Body of pancreas (tissue), 4 donors: ENCODE measurements at regions not wholly inside any gene's neighbourhood (a gene's known extent, or its start where the extent isn't known, plus 50 kb on each side); places are given as distances from the start of the nearest gene placed in this dataset.

Experiments used
- ATAC-seq: fragments of 150-250 bp; one replicate; pipeline ENCODE4 v1.9.1; 2016
- DNase-seq, 4 donors: peaks; one replicate each; pipeline ENCODE4 v3.0.0-alpha.2; 2019
- H3K27ac ChIP-seq, 4 donors: fragments of 200-600 bp; sonication (generic); 1 replicate in 3 of 4; 2 replicates in 1 of 4; pipeline versions ENCODE4 v1.5.1 to v1.6.1; 2016 to 2019; ENCODE audit warnings: mild to moderate bottlenecking in 1 of 4, mixed read lengths in 1 of 4, moderate library complexity in 1 of 4
- H3K27me3 ChIP-seq, 2 donors: fragments of 200-600 bp; sonication (generic); one replicate each; pipeline ENCODE4 v1.6.0; 2016; ENCODE audit warnings: mild to moderate bottlenecking in 1 of 2
- H3K36me3 ChIP-seq, 2 donors: fragments of 200-600 bp; sonication (generic); replicated peaks in 1 of 2; 2 replicates each; pipeline ENCODE4 v1.5.1; 2016; ENCODE audit warnings: low read depth in 2 of 2; ENCODE audit not compliant: insufficient read depth in 1 of 2
- H3K4me1 ChIP-seq: fragments of 200-600 bp; sonication (generic); one replicate; pipeline ENCODE4 v1.6.0; 2016
- H3K4me3 ChIP-seq, 2 donors: fragments of 200-600 bp; sonication (generic); 1 replicate in 1 of 2; 2 replicates in 1 of 2; pipeline ENCODE4 v1.5.1; 2016 to 2019
- H3K9me3 ChIP-seq, 3 donors: fragments of 200-600 bp; sonication (generic); 1 replicate in 2 of 3; 2 replicates in 1 of 3; pipeline ENCODE4 v1.5.1; 2016
- POLR2A ChIP-seq, 3 donors: fragments of 450-650 bp; IDR thresholded peaks; one replicate each; pipeline ENCODE4 v1.6.1; 2016; ENCODE audit warnings: antibody characterized with exemption in 3 of 3, mild to moderate bottlenecking in 2 of 3
- WGBS, 2 donors: methylation state at CpG; one replicate each; pipeline ENCODE4 v1.1.5; 2017; 5-methylcytosine and 5-hydroxymethylcytosine counted together
- intact Hi-C: fragments of 100-400 bp; cut with DNase I; formaldehyde crosslinking; loops from one replicate; pipeline ENCODE4 v1.15.1; 2023
- TF ChIP-seq, protein P1 (sequence below), 7 experiments: fragments of 450-650 bp in 4 of 7; fragments of 200-600 bp in 3 of 7; sonication (generic) in 3 of 7; IDR thresholded peaks; one replicate each; pipeline ENCODE4 v1.5.1; 2016 to 2019; ENCODE audit warnings: antibody characterized with exemption in 7 of 7

DNA sequence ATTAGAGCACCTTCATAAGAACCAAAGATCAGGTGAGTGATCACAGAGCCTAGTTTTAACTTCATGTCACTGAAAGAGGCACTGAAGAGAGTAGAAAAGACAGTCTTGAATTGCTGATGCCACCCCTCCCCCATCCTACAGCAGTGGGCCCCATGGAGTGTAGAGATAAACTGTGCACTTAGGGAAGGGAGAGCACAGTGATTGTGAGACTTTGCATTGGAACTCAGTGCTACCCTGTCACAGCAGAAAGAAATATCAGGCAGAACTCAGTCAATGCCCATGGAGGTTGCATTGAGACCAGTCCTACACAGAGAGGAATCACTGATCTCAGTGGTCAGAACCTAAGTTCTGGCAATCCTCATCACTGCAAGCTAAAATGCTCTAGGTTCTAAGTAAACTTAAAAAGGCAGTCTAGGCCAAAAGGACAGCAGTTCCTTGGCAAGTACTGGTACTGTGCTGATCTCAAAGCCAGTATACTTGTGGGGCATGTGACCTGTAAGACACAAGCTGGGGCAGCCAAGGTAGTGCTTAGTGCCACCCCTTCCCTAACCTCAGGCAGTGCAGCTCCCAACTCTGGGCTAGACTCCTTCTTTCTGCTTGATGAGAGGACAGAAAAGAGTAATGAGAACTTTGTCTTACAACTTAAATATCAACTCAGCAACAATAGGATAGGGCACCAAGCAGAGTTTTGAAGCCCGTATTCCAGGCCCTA, 94.1 kb downstream of the FSCB start:
- Histone ChIP-seq H3K4me3 (no peak overlapping the region), H3K36me3 (no peaks in the 10 kb centered on the region), H3K27ac (no peak overlapping the region), H3K27me3 (no peaks in the 10 kb centered on the region), H3K9me3 (no peaks in the 10 kb centered on the region), H3K4me1 (no peaks in the 10 kb centered on the region)
- no peak for ATAC-seq
- WGBS, 2 donors, result 67 to 69% methylated on average over 1 of the region's 1 CpG
- no peak for DNase-seq
- intact Hi-C loops, result no loop called here
- TF ChIP-seq POLR2A (IDR thresholded peaks at IDR 0.05), result no peak
- TF ChIP-seq, protein P1, sequence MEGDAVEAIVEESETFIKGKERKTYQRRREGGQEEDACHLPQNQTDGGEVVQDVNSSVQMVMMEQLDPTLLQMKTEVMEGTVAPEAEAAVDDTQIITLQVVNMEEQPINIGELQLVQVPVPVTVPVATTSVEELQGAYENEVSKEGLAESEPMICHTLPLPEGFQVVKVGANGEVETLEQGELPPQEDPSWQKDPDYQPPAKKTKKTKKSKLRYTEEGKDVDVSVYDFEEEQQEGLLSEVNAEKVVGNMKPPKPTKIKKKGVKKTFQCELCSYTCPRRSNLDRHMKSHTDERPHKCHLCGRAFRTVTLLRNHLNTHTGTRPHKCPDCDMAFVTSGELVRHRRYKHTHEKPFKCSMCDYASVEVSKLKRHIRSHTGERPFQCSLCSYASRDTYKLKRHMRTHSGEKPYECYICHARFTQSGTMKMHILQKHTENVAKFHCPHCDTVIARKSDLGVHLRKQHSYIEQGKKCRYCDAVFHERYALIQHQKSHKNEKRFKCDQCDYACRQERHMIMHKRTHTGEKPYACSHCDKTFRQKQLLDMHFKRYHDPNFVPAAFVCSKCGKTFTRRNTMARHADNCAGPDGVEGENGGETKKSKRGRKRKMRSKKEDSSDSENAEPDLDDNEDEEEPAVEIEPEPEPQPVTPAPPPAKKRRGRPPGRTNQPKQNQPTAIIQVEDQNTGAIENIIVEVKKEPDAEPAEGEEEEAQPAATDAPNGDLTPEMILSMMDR (IDR thresholded peaks at IDR 0.05), result no peak

DNA sequence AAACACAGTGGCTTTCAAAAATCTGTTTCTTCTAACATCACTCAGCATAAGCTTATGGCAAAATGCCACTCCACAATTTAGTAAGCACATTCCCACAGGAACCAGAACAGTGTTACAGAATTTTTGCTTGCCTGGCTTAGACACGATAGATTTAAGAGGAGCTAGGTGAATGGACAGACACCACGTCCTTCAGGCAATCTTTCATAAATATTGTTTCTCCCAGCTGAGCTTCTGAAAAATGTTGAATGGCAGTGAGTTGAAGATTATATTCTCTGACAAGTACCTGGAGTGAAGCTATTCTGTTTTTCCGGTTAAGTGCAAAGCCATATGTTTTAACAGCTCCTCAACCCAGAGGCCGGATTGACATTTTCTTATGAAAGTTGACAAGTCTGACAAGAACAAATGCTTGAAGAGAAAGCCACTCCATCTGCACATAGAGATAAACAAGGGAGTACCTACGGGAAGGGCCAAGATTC, 102.0 kb downstream of the FSCB start:
- Histone ChIP-seq H3K36me3 (no peaks in the 10 kb centered on the region), H3K4me1 (no peaks in the 10 kb centered on the region), H3K27me3 (no peaks in the 10 kb centered on the region), H3K9me3 (no peaks in the 10 kb centered on the region), H3K4me3 (no peak overlapping the region), H3K27ac (no peak overlapping the region)
- DNase-seq (no peak), ATAC-seq (no peak)
- WGBS, 2 donors, result 36 to 40% methylated on average over 5 of the region's 5 CpGs
- TF ChIP-seq POLR2A (IDR thresholded peaks at IDR 0.05), result no peak
- TF ChIP-seq, protein P1 (IDR thresholded peaks at IDR 0.05), result no peak
- intact Hi-C loops, result no loop called here

DNA sequence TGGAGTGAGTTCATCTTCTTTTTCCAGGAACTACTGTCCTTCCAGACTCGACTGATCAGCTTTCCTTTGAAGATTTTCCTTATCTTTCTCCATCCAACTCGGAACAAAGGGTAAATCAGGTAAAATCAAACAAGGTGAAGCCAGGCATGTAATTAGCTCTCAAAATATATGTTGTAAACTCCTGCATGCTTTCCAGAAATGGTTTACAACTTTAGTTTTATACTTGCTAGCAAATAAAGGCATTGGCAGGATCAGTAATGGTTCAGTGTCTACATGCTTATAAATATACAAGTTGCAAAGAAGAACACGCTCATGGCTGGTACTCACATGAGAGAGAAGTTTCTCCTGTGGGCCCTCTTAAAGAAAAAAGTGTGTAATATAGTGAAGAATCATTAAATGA, 102.5 kb downstream of the FSCB start:
- no peak for DNase-seq
- intact Hi-C loops, result no loop called here

DNA sequence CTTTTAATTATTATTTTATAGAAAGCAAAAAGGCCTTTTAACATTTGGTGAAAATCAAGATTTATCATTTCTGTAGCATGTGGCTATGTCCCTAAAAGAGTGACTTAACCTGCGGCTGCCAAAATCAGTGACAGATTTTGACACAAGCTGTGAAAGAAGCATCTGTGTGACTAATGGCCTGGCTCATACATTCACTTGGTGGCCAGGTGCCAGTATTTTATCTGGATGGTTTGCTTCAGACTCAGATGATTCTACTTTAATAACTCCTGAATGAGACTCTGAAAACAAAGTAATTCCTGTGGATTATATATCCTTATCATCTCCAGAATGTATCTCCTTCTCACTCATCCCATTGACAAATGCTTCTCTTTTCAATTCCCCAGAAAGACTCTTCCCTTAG, 103.0 kb downstream of the FSCB start:
- Histone ChIP-seq H3K4me1 (no peaks in the 10 kb centered on the region), H3K9me3 (no peaks in the 10 kb centered on the region), H3K36me3 (no peaks in the 10 kb centered on the region), H3K27me3 (no peaks in the 10 kb centered on the region), H3K4me3 (no peak overlapping the region), H3K27ac (no peak overlapping the region)
- no peak for ATAC-seq
- DNase-seq, result no peak
- 25 to 43% methylated on average over 1 of the region's 1 CpG for WGBS, 2 donors
- no peak for TF ChIP-seq POLR2A (IDR thresholded peaks at IDR 0.05)
- TF ChIP-seq, protein P1 (IDR thresholded peaks at IDR 0.05), result no peak
- intact Hi-C loops, result no loop called here

More for the DNA sequence above, 102.5 kb downstream of the FSCB start:
- Histone ChIP-seq H3K27ac (no peak overlapping the region), H3K4me1 (no peaks in the 10 kb centered on the region), H3K4me3 (no peak overlapping the region), H3K9me3 (no peaks in the 10 kb centered on the region), H3K27me3 (no peaks in the 10 kb centered on the region), H3K36me3 (no peaks in the 10 kb centered on the region)
- WGBS, 2 donors, result 43 to 53% methylated on average over 3 of the region's 3 CpGs
- no peak for TF ChIP-seq POLR2A (IDR thresholded peaks at IDR 0.05)
- TF ChIP-seq, protein P1 (IDR thresholded peaks at IDR 0.05), result no peak
- no peak for ATAC-seq

DNA sequence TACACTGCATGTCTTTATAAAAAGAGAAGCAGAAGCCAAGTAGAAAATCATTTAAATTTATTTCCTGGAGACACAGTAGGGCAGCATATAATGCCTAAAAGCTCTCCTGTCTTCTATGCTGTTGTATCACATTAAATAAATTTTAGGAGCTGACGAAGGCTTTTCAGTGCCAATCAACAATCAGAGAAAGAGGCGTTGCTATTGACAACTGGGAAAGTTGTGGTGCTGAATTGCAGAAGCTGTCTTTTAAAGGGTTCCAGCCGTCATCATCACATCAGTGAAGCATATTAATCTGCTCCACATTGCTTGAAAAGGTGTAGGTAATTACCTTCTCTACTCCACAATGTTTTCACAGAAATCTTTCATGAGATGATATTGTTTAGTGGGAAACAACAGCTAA, 103.9 kb downstream of the FSCB start:
- no peak for TF ChIP-seq POLR2A (IDR thresholded peaks at IDR 0.05)
- TF ChIP-seq, protein P1 (IDR thresholded peaks at IDR 0.05), result no peak
- Histone ChIP-seq H3K9me3 (no peaks in the 10 kb centered on the region), H3K27me3 (no peaks in the 10 kb centered on the region), H3K4me1 (no peaks in the 10 kb centered on the region), H3K4me3 (no peak overlapping the region), H3K27ac (no peak overlapping the region), H3K36me3 (no peaks in the 10 kb centered on the region)
- intact Hi-C loops, result no loop called here
- WGBS, 2 donors, result 59 to 69% methylated on average over 3 of the region's 3 CpGs
- ATAC-seq, result no peak
- no peak for DNase-seq
